AG09309 (cell line): ENCODE measurements at regions not wholly inside any gene's neighbourhood (a gene's known extent, or its start where the extent isn't known, plus 50 kb on each side); places are given as distances from the start of the nearest gene placed in this dataset.

Source experiments
- DNase-seq: peaks from one replicate; pipeline ENCODE4 v3.0.0-alpha.2; 2010; ENCODE audit warnings: low read depth
- H3K4me3 ChIP-seq: 2 replicates; pipeline ENCODE4 v1.5.1; 2011; ENCODE audit warnings: mild to moderate bottlenecking, low read depth, low read length, moderate library complexity; ENCODE audit not compliant: control insufficient read depth
- CTCF ChIP-seq: IDR thresholded peaks from 2 replicates; pipeline ENCODE4 v1.5.1; 2011; ENCODE audit warnings: mild to moderate bottlenecking, low read depth, low read length, inconsistent platforms; ENCODE audit not compliant: insufficient read depth, control insufficient read depth; ENCODE audit errors: missing control alignments

- TF ChIP-seq CTCF = no peak
- H3K4me3 ChIP-seq = no peak overlapping the region
- DNase-seq = no peak
These were observed 280.1 kb upstream of the PPARGC1A start for GRCh38 chr4:24169956-24170355.

GRCh38 chr4:24168658-24169057 is 278.8 kb upstream of the PPARGC1A start:
- no peak for DNase-seq
- no peak for TF ChIP-seq CTCF
- H3K4me3 ChIP-seq = no peak overlapping the region

- no peak overlapping the region for H3K4me3 ChIP-seq
These were observed 276.7 kb upstream of the PPARGC1A start for GRCh38 chr4:24166501-24166900.

GRCh38 chr4:24164797-24165196 is 274.9 kb upstream of the PPARGC1A start:
- TF ChIP-seq CTCF = no peak
- H3K4me3 ChIP-seq = no peak overlapping the region
- no peak for DNase-seq

More at GRCh38 chr4:24166501-24166900, 276.7 kb upstream of the PPARGC1A start:
- TF ChIP-seq CTCF = no peak
- DNase-seq = no peak

GRCh38 chr4:24164054-24164693 is 274.3 kb upstream of the PPARGC1A start:
- TF ChIP-seq CTCF = no peak
- no peak for DNase-seq
- H3K4me3 ChIP-seq = no peak overlapping the region

GRCh38 chr4:24163314-24163713 is 273.5 kb upstream of the PPARGC1A start:
- TF ChIP-seq CTCF = no peak
- DNase-seq = no peak
- no peak overlapping the region for H3K4me3 ChIP-seq

- TF ChIP-seq CTCF = no peak
These were observed 270.5 kb upstream of the PPARGC1A start for GRCh38 chr4:24160358-24160757.

More at GRCh38 chr4:24160358-24160757, 270.5 kb upstream of the PPARGC1A start:
- DNase-seq = no peak
- no peak overlapping the region for H3K4me3 ChIP-seq
